NCI-H2107 (cell line): ENCODE measurements at regions not wholly inside any gene's neighbourhood (a gene's known extent, or its start where the extent isn't known, plus 50 kb on each side); places are given as distances from the start of the nearest gene placed in this dataset.
"Not testable (repeated sequence)": the region's sequence is repeated elsewhere in the genome, so short reads cannot be mapped to it uniquely, and the experiment has no call there.

ENCODE experiments used
- DNase-seq: peaks from one replicate; lab custom pipeline; 2025; lab: John Stamatoyannopoulos, UW

DNA sequence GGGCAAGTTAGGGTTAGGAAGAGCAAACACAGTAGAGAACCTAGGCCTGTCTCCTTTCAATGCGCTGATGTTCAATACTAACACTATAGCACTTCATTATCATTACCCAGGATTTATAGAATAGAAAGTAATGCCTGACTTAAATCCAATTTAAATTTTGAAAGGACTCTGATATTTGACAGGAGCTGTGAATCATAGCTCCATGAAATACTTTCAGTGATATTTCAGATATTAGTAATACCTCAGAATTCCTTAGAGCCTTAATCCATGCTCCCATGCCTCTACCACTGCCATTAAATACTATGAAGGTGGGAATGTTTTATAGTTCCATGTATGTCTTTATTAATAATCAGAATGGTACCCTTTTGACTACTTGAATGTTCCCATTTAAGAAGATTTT is 530.2 kb downstream of the BCKDHB start:
- DNase-seq = no peak

DNA sequence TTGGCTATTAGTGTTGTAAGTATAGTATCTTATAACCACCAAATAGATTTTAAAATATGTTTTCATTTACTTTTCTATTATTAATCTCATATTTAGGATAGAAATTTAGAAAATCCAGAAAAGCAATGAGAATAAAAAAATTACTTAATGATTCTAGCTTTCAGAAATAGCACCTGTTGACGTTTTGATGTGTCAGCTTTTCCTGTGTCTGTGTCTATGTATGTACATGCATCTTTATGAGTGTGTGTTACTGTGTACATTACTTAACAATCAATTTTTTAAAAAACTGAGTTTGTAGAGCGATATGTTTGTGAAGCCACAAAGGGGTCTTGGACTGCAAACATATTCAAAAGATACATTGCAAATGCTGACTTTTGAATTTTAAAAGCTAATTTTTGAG is 526.9 kb downstream of the BCKDHB start:
- no peak for DNase-seq

GRCh38 chr6:80625405-80625804 is 518.9 kb downstream of the BCKDHB start:
- no peak for DNase-seq

DNA sequence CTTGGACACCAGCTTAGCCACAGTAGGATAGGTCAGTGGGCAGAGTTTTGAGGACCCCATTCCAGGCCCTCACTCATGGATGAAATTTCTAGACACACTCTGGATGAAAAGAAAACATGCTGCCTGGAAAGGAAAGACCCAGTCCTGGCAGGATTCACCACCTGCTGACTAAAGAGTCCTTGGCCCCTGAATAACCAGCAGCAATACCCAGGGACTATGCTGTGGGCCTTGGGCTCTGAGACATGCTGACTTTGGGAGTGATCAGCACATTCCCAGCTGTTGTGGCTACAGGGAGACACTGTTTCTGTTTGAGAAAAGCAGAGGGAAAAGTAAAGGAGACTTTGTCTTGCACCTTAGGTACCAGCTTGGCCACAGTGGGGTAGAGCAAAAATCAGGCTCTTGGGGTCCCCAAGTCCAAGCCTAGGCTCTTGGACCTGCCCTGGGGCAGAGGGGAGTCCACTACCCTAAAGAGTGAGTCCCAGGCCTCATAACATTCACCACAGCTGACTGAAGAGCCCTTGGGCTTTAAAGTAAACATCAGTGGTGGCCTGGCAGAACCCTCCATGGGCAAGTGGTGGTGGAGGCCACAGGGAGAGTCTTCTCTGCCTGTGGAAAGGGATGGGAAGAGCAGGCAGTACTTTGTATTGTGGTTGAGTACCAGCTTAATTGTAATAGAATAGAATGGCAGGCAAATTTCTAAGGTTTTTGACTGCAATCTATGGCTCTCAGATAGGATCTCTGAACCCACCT is 516.8 kb downstream of the BCKDHB start:
- DNase-seq = no peak

- DNase-seq = no peak
Measured at GRCh38 chr6:80622641-80623040, 516.2 kb downstream of the BCKDHB start.

DNA sequence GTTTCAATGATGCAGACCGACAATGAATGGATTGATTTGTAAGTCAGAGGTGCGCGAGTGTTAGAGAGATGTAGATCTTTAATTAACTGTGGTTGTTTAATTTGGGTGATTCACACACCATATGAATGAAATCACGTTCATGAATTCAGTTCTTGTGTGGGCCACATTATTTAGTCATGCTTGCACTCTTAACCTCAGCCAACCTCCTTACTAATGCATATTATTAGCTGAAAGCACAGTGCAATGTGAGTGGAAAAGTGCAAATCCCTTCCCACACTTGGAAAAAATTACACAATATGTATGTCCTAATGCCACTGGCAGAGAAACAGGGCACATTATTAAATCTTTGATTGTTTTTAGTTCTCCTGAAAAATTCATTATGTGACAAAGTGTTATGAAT is 512.5 kb downstream of the BCKDHB start:
- DNase-seq = no peak

DNA sequence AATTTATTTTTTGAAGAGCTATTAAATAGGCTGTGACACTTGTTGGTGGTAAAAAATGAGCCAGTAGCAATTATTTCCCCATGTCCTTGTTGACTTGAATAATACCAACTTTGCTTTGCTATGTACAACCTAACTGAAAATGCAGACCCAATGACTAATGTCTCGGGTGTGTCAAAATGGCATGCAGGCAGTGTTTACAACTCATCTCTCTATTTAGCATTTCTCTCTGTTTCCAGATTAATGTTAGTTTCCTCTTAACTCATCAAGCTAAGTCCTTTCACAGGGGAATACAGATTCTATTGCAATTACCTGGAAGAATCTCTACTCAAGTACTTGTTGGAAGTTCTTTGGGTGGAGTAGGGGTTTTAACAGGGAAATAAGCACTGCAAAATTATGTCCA is 504.4 kb downstream of the BCKDHB start:
- DNase-seq = no peak

- no peak for DNase-seq
Measured at GRCh38 chr6:80608881-80609280, 502.4 kb downstream of the BCKDHB start.

DNA sequence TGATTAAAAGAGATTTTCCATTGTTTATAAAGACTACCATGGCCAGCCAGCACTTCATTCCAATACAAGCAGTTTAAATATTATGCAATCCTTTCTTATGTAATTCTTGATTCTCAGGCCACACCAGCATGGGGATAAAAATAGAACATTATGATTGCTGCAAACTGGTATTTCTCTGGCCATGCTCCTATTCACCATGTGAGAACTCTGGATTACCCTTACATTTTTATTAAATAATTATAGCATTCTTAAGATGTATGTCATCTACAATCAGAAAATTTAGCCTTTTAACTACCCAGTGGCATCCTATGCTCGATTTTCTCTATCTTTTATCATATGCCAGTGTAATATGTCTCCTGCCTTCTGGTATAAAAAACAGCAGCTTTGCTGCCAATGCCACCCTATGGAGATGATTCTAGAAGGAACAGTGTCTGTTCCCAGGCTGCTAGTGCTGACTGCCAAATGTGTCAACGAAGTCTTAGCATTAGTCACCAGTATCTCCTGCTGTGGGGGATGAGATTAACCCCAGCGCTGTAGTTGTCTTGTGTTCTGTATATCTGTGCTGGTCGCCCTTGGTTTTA is 501.4 kb downstream of the BCKDHB start:
- no peak for DNase-seq

DNA sequence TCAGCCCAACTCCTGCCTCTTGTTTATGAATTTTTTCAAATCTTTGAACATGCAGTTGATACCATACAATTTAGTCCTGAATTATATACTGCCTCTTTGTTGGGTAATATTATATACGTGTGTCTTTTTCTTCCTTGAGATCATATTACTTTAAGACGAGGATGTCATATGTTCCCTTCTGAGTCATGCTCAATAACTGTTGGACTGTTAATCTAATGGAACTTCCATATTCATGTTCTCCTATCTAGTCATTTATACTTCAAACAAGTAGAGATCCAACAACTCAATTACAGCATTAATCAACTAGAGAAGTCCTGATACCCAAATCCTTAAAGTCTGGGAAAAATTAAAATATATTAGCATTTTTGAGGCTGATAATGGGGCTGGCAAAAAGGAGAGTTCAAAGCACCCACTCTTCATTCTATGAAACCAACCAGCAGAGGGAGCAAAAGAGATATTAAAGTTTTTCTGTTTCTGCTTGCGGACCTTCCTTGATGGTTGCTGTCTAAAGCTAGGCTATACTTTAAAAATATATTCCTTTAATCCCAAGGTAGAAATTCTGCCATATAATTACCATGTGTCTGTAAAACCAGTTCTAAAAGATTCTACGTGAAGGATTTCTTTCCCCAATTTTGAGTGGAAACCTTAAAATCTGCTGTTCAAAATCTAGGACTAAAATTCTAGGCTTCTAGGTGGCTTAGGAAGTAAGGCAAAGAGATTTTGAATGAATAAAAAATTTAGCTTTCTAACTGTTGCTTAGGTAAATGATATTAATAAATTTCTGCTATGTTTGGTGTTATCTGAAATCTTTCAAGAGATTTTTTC is 498.9 kb downstream of the BCKDHB start:
- DNase-seq = no peak

GRCh38 chr6:80603679-80604078 is 497.2 kb downstream of the BCKDHB start:
- DNase-seq = no peak

GRCh38 chr6:80594461-80594860 is 488.0 kb downstream of the BCKDHB start:
- no peak for DNase-seq

- no peak for DNase-seq
Measured at GRCh38 chr6:80592436-80592835, 486.0 kb downstream of the BCKDHB start.

- no peak for DNase-seq
Measured at GRCh38 chr6:80586242-80586641, 479.8 kb downstream of the BCKDHB start.

- DNase-seq = no peak
Measured at GRCh38 chr6:80579391-80580023, 473.0 kb downstream of the BCKDHB start.

- DNase-seq = not testable (repeated sequence)
Measured at GRCh38 chr6:80573320-80573719, 466.8 kb downstream of the BCKDHB start.

DNA sequence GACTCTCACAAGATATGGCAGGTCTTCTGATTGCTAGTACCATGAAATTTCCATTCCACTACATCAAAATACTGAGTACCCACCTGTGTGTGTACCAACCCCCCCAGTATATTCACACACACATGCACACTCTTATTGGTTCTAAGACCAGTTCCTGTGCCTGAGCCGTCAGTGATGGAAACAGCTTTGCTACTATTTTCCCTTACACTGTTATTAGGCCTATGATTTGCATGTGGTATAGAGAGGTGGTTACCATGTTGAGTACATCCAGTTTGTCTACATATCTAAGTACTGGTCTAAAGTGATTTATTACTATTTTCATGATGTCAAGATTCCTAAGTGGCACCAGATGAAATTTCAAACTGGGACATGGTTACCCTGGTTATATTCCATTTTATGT is 459.9 kb downstream of the BCKDHB start:
- no peak for DNase-seq

DNA sequence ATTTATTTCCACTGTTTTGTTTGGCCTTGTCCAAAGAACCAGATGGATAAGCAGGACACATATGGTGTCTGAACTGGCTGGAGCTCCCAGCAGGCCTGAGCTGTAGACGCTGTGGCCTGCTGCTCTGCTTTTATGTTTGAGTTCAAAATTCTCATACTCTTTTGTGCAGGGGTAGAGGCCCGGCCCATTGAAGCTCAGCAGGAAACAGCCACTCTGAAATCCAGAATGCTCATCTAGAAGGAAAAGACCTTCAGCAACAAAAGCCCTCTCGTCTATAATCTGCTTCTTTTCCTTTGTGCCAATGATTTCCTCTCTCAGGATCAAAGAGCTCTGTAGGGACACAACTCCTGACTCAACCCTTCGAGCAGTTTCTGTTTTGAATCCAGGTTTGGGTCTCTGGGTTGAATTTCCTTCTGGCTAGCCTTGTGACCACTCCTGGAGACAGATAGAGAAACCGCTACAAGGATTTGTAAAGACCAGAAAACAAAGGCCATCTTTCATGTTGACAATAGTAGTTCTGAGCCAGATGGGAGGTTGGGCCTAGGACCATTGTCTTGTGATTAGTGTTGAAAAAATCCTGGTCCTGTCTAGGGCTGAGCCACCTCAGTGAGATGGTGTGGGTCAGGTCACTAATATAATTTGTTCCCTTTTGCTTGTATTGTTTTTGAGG is 446.7 kb downstream of the BCKDHB start:
- no peak for DNase-seq

GRCh38 chr6:80550748-80551147 is 444.3 kb downstream of the BCKDHB start:
- DNase-seq = no peak

DNA sequence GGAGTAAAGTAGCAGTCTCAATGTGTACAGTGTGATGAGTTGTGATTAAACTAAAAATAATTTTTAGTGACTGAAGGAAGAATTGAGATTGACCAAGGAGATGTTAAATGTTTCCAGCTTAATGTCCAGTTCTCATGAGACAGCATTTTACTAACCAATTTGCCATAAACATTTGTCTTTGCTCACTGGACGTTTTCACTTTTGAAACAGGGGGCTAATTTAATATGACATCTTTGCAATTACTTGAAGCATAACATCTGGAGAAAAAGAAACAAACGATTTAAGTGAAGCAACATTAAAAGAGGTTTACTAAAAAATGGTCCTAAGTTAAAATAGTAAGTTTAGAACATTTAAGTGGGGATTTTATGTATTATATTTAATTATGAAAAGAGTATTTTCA is 443.8 kb downstream of the BCKDHB start:
- DNase-seq = no peak

- no peak for DNase-seq
Measured at GRCh38 chr6:80548532-80548931, 442.1 kb downstream of the BCKDHB start.

DNA sequence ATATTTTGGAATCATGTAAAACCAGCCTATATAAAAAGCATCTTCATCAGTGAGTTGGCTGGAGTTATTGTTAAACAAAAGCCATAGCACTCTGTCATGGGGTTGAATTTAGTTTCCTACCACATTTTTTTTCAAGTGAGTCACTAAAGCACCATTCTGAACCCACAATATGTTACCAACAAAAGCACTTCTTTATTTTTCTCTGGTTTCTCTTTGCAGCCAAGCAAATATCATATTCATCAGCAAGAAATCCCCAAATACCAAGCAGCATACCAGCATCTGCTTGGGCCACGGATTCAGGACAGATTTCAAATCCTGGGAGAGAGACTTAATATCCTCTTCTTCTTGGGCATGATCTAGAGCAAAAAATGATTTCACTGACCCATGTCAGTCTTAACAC is 441.4 kb downstream of the BCKDHB start:
- no peak for DNase-seq
